Lower leg skin (tissue), 4 donors: ENCODE measurements at regions not wholly inside any gene's neighbourhood (a gene's known extent, or its start where the extent isn't known, plus 50 kb on each side); places are given as distances from the start of the nearest gene placed in this dataset.
"Not testable (repeated sequence)": the region's sequence is repeated elsewhere in the genome, so short reads cannot be mapped to it uniquely, and the experiment has no call there.

ENCODE experiments used
- DNase-seq, 2 donors: peaks; one replicate each; pipeline ENCODE4 v3.0.0-alpha.2; 2019; ENCODE audit warnings: low spot score in 2 of 2
- H3K4me3 ChIP-seq: fragments of 200-600 bp; sonication (generic); 2 replicates; pipeline ENCODE4 v1.5.1; 2017; ENCODE audit warnings: mild to moderate bottlenecking, low read depth; ENCODE audit not compliant: poor library complexity, severe bottlenecking
- POLR2A ChIP-seq, 2 donors: fragments of 450-650 bp; IDR thresholded peaks; one replicate each; pipeline ENCODE4 v1.6.1; 2016 to 2017; ENCODE audit warnings: antibody characterized with exemption in 2 of 2, mild to moderate bottlenecking in 1 of 2, moderate library complexity in 1 of 2
- WGBS, 2 donors: methylation state at CpG; one replicate each; pipeline ENCODE4 v1.1.5; 2018; 5-methylcytosine and 5-hydroxymethylcytosine counted together
- intact Hi-C: fragments of 100-400 bp; cut with DNase I; formaldehyde crosslinking; loops from one replicate; pipeline ENCODE4 v1.15.0; 2023; ENCODE audit warnings: low total_unique reads
- TF ChIP-seq, protein P1 (sequence below), 3 donors: fragments of 450-650 bp; IDR thresholded peaks; one replicate each; pipeline ENCODE4 v1.5.1; 2016; ENCODE audit warnings: antibody characterized with exemption in 3 of 3, mild to moderate bottlenecking in 3 of 3, moderate library complexity in 2 of 3

DNA sequence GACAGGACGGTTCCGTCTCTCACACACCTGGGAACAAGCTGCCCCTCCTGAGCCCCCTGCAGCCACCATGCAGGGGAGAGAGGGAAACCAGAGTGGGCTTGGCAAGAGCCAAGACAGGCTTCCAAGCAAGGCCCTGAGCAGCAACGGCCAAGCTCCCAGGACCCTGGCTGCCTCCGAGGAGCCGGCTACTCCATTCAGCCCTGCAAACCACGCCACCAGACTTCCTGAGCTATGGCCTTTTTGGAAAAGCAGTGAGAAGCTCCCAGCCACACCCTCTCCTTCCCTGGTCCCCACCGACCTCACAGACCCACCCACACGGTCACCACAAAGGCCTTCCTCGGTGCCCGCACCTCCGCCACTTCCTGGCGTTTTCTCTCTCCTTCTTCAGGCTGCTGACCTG lies 479.0 kb downstream of the BRD1 start:
- WGBS, 2 donors: 68 to 80% methylated on average over 12 of the region's 12 CpGs
- TF ChIP-seq POLR2A (IDR thresholded peaks at IDR 0.05): no peak
- TF ChIP-seq, protein P1, sequence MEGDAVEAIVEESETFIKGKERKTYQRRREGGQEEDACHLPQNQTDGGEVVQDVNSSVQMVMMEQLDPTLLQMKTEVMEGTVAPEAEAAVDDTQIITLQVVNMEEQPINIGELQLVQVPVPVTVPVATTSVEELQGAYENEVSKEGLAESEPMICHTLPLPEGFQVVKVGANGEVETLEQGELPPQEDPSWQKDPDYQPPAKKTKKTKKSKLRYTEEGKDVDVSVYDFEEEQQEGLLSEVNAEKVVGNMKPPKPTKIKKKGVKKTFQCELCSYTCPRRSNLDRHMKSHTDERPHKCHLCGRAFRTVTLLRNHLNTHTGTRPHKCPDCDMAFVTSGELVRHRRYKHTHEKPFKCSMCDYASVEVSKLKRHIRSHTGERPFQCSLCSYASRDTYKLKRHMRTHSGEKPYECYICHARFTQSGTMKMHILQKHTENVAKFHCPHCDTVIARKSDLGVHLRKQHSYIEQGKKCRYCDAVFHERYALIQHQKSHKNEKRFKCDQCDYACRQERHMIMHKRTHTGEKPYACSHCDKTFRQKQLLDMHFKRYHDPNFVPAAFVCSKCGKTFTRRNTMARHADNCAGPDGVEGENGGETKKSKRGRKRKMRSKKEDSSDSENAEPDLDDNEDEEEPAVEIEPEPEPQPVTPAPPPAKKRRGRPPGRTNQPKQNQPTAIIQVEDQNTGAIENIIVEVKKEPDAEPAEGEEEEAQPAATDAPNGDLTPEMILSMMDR (IDR thresholded peaks at IDR 0.05): no peak
- no peak overlapping the region for H3K4me3 ChIP-seq
- no peak for DNase-seq
- intact Hi-C loops: no loop called here

DNA sequence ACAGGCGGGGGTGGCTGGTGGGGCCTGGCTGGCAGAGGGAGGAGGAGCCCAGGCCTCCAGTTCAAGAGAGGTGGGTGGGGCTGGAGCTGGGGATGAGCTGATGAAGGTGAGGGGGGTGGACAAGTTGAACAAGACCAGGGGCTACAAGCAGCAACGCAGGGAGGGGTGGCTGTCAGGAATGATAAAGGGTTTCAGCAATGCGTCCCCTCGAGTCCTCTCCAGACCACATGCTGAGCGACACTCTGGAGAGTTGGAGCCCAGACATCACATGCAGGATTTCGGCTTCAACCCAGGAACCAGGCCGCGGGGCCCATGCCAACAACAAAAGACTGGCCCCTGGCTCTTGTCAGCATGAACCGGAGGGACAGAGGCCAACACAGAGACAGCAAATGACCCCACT lies 480.3 kb downstream of the BRD1 start:
- WGBS, 2 donors: 70 to 77% methylated on average over 9 of the region's 9 CpGs
- intact Hi-C loops: no loop called here
- TF ChIP-seq, protein P1 (IDR thresholded peaks at IDR 0.05): no peak
- no peak for TF ChIP-seq POLR2A (IDR thresholded peaks at IDR 0.05)
- H3K4me3 ChIP-seq: no peak overlapping the region
- no peak for DNase-seq

DNA sequence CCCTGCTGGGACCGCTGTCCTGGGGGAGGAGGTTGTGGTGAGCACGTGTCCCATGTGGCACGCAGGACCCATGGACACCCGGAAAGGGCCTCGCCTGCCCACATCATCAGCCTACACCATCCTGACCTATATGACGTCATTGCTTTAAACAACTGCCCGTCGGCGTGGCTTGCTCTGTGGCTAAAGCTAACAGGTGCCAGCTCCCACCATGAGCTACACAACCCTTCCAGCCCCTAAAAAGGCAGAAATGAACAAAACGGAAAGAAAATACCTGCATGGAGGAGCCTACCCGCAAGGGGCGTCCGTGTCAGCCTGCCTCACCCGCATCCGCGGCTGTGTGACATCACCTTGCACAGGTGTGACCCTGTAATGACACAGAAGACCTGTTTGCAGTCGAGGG lies 481.8 kb downstream of the BRD1 start:
- intact Hi-C loops: no loop called here
- no peak overlapping the region for H3K4me3 ChIP-seq
- TF ChIP-seq, protein P1 (IDR thresholded peaks at IDR 0.05): no peak
- 85 to 87% methylated on average over 16 to 17 of the region's 17 CpGs for WGBS, 2 donors
- no peak for DNase-seq

DNA sequence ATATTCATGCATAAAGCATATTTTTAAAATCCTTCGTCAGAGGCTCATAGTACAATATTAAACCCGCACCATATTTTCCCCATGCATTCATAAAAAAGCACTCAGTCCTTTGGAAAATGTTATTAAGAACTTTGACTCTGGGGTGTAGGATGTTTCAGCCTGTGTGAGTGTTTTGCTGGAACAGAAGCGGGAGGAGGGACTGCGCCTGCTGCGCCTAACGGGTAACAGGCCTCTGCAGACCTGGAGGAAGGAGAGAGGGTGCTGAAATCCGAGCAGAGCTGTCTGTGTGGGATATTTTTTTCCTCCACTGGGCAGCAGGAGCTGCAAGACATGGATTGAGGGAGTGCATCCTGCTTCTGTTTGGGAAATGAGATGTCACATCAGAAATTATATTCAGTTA lies 483.0 kb downstream of the BRD1 start:
- intact Hi-C loops: no loop called here
- H3K4me3 ChIP-seq: no peak overlapping the region
- 46 to 50% methylated on average over 7 of the region's 7 CpGs for WGBS, 2 donors
- DNase-seq: no peak
- no peak for TF ChIP-seq POLR2A (IDR thresholded peaks at IDR 0.05)
- TF ChIP-seq, protein P1 (IDR thresholded peaks at IDR 0.05): no peak

DNA sequence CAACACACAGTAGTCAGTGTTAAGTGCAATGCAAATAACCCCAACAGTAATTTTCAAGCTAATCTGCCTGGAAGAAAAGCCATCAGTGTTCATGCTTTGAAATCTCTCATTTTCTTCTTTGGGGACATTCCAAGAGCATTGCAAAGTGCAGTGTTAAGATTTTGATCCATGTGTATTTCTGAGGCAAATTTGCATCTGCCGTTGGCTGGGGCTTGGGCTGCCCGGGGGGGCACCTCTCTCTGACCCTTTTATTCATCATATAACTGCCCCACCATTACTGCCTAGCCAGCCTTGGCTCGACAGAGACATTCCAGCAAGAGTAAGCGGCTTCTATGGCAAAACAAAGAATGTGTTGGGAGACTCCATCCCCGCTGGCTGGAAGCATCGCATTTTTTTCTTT lies 483.5 kb downstream of the BRD1 start:
- TF ChIP-seq POLR2A (IDR thresholded peaks at IDR 0.05): no peak
- TF ChIP-seq, protein P1 (IDR thresholded peaks at IDR 0.05): no peak
- H3K4me3 ChIP-seq: no peak overlapping the region
- intact Hi-C loops: no loop called here
- DNase-seq: peak in 1 of 2 donors; percentile 26
- 45 to 55% methylated on average over 6 of the region's 6 CpGs for WGBS, 2 donors

DNA sequence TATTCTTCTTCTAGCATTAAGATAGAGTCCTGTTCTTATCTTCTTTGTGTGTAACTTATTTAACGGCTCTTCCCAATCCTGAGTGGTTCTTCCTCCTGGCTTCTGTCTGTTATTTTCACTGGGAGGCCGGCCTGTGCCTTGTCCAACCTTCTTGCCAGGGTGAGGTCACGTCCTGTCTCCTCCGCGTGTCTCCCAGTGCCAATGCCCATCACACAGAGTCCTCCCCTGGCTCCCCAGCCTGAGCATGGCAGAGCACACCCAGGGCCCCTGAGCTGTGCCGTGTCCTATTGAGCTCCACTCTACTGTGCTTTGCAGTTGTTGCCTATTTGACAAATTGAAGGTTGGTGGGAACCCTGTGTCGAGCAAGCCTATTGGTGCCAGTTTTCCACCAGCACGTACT lies 487.3 kb downstream of the BRD1 start:
- intact Hi-C loops: no loop called here
- WGBS, 2 donors: 93 to 94% methylated on average over 8 of the region's 8 CpGs
- DNase-seq: peak in 1 of 2 donors; percentile 72
- TF ChIP-seq POLR2A (IDR thresholded peaks at IDR 0.05): no peak
- TF ChIP-seq, protein P1 (IDR thresholded peaks at IDR 0.05): no peak
- H3K4me3 ChIP-seq: no peak overlapping the region

DNA sequence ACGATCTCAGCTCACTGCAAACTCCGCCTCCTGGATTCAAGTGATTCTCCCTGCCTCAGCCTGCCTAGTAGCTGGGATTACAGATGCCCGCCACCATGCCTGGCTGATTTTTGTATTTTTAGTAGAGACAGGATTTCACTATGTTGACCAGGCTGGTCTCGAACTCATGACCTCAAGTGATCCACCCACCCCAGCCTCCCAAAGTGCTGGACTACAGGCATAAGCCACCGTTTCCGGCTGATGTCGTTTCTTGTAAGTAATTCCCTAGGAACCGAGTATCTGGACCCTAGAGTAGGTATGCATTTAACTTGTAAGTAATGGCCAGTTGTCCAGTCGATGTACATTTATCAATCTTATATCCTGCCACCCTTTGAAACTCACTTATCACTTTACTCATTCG lies 491.2 kb downstream of the BRD1 start:
- H3K4me3 ChIP-seq, intact Hi-C loops, DNase-seq: not testable (repeated sequence)
- WGBS, 2 donors: 78 to 80% methylated on average over 10 of the region's 10 CpGs
